H1 (cell line): ENCODE measurements at regions not wholly inside any gene's neighbourhood (a gene's known extent, or its start where the extent isn't known, plus 50 kb on each side); places are given as distances from the start of the nearest gene placed in this dataset.

ENCODE experiments used
- ATF2 ChIP-seq: IDR thresholded peaks from 2 replicates; pipeline ENCODE4 v1.6.1; 2012; ENCODE audit warnings: low read length, inconsistent platforms
- CEBPB ChIP-seq: IDR thresholded peaks from 2 replicates; pipeline ENCODE4 v1.6.1; 2012; ENCODE audit warnings: low read depth, low read length
- EGR1 ChIP-seq: IDR thresholded peaks from 2 replicates; pipeline ENCODE4 v1.6.1; 2011; ENCODE audit warnings: low read depth, low read length, borderline replicate concordance
- EP300 ChIP-seq, 2 experiments: IDR thresholded peaks; 1 replicate in 1 of 2; 2 replicates in 1 of 2; pipeline ENCODE4 v1.6.1; 2011 to 2012; ENCODE audit warnings: low read depth in 2 of 2, low read length in 2 of 2, mild to moderate bottlenecking in 2 of 2, borderline replicate concordance in 1 of 2, inconsistent platforms in 1 of 2, moderate library complexity in 1 of 2
- HDAC6 ChIP-seq: IDR thresholded peaks from one replicate; pipeline ENCODE4 v1.7.1; 2012; ENCODE audit warnings: low read depth, mild to moderate bottlenecking, inconsistent platforms, low read length, moderate library complexity
- POLR2A ChIP-seq, 2 experiments: IDR thresholded peaks; 1 replicate in 1 of 2; 2 replicates in 1 of 2; pipeline ENCODE4 v1.6.1; 2011; ENCODE audit warnings: low read depth in 2 of 2, low read length in 2 of 2, mild to moderate bottlenecking in 2 of 2; ENCODE audit errors: control extremely low read depth in 1 of 2
- TF ChIP-seq, protein P1 (sequence below): IDR thresholded peaks from 2 replicates; pipeline ENCODE4 v1.6.1; 2011; ENCODE audit warnings: low read depth, mild to moderate bottlenecking, low read length; ENCODE audit not compliant: insufficient read depth
- TF ChIP-seq, protein P2 (sequence below), 3 experiments: IDR thresholded peaks; 1 replicate in 2 of 3; 2 replicates in 1 of 3; pipeline versions ENCODE4 v1.5.1 to v1.6.1; 2011; ENCODE audit warnings: low read length in 3 of 3, mild to moderate bottlenecking in 3 of 3, inconsistent platforms in 2 of 3, low read depth in 1 of 3, moderate library complexity in 1 of 3; ENCODE audit not compliant: insufficient read depth in 1 of 3; ENCODE audit errors: control extremely low read depth in 1 of 3
- TF ChIP-seq, protein P3 (sequence below): IDR thresholded peaks from 2 replicates; pipeline ENCODE4 v1.6.1; 2012; ENCODE audit warnings: inconsistent platforms

DNA sequence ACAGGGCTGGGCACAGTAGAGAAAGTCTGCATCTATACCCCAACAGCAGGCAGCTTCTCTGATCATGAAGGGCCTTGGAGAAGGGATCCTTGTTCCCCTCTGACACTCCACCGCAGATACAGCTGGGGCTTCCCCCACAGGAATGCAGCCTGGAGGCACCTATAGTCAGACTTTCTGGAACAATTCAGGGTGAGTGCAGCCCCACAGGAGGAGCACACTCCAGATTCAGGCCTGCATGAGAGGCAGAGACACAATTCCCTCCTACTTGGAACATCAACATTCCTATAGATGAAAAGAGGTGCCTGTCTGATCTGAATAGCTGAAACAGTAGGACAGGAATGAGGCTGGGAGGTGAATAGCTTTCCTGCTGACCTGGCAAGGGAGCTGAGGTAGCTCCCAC, 1298.0 kb upstream of the CNTN5 start:
- TF ChIP-seq, protein P1, sequence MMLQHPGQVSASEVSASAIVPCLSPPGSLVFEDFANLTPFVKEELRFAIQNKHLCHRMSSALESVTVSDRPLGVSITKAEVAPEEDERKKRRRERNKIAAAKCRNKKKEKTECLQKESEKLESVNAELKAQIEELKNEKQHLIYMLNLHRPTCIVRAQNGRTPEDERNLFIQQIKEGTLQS: no peak
- TF ChIP-seq EP300 (IDR thresholded peaks at IDR 0.05; ENCODE audit: borderline replicate concordance in 1 of 2, low read depth in 2 of 2, low read length in 2 of 2) (peak in 1 of 2 experiments; percentile 79; a peak in 1 of 3 replicates), EGR1 (no peak), POLR2A (IDR thresholded peaks at IDR 0.05; ENCODE audit: control extremely low read depth in 1 of 2, low read depth in 2 of 2, low read length in 2 of 2) (no peak), CEBPB (no peak), ATF2 (0 out of 2 replicates have a peak, but pooled peaks have one; percentile 64), HDAC6 (no peak)
- TF ChIP-seq, protein P2, sequence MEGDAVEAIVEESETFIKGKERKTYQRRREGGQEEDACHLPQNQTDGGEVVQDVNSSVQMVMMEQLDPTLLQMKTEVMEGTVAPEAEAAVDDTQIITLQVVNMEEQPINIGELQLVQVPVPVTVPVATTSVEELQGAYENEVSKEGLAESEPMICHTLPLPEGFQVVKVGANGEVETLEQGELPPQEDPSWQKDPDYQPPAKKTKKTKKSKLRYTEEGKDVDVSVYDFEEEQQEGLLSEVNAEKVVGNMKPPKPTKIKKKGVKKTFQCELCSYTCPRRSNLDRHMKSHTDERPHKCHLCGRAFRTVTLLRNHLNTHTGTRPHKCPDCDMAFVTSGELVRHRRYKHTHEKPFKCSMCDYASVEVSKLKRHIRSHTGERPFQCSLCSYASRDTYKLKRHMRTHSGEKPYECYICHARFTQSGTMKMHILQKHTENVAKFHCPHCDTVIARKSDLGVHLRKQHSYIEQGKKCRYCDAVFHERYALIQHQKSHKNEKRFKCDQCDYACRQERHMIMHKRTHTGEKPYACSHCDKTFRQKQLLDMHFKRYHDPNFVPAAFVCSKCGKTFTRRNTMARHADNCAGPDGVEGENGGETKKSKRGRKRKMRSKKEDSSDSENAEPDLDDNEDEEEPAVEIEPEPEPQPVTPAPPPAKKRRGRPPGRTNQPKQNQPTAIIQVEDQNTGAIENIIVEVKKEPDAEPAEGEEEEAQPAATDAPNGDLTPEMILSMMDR (IDR thresholded peaks at IDR 0.05; ENCODE audit: control extremely low read depth in 1 of 3, insufficient read depth in 1 of 3, low read depth in 1 of 3, low read length in 3 of 3): no peak
- TF ChIP-seq, protein P3, sequence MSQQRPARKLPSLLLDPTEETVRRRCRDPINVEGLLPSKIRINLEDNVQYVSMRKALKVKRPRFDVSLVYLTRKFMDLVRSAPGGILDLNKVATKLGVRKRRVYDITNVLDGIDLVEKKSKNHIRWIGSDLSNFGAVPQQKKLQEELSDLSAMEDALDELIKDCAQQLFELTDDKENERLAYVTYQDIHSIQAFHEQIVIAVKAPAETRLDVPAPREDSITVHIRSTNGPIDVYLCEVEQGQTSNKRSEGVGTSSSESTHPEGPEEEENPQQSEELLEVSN: no peak
